ENCODE measurements at regions not wholly inside any gene's neighbourhood (a gene's known extent, or its start where the extent isn't known, plus 50 kb on each side); places are given as distances from the start of the nearest gene placed in this dataset.

- intact Hi-C loops (cut with micrococcal nuclease) = loop anchor here in 1 of 2 donors (10.0 kb wide), 1 partner anchor 986 kb away; no protein-coding TSS in a partner anchor
- H3K4me1 ChIP-seq (ENCODE audit: control insufficient read depth in 1 of 2, insufficient read depth in 2 of 2, low read length in 2 of 2) = peaks cover 14 to 19% of the 10 kb centered on the region in 2 donors
- no peaks in the 10 kb centered on the region for H3K9me3 ChIP-seq (replicated peaks in 1 of 2; ENCODE audit: control insufficient read depth in 1 of 2, insufficient read depth in 1 of 2, low read length in 2 of 2)
- no peak overlapping the region for H3K4me3 ChIP-seq (replicated peaks in 1 of 3; ENCODE audit: low read depth in 2 of 3, low read length in 3 of 3)
- H3K27ac Mint-ChIP-seq = no peak overlapping the region
- peaks cover 19% of the 10 kb centered on the region for H3K4me1 Mint-ChIP-seq
- no peaks in the 10 kb centered on the region for H3K36me3 ChIP-seq (replicated peaks in 1 of 2; ENCODE audit: control insufficient read depth in 1 of 2, insufficient read depth in 2 of 2, low read length in 2 of 2)
- no peak overlapping the region for H3K4me2 ChIP-seq (replicated peaks; ENCODE audit: extremely low read depth, low read length, poor library complexity, severe bottlenecking)
- H3K27me3 ChIP-seq (ENCODE audit: control insufficient read depth in 2 of 2, insufficient read depth in 2 of 2, low read length in 2 of 2) = no peaks in the 10 kb centered on the region
- WGBS (ENCODE audit: insufficient coverage) = no CpG with 5 or more reads among the region's 3 CpGs
- H3K9ac ChIP-seq (ENCODE audit: insufficient read depth, low read length, poor library complexity, severe bottlenecking) = no peak overlapping the region
- H3K79me2 ChIP-seq (ENCODE audit: insufficient read depth, low read length) = no peaks in the 10 kb centered on the region
- no peaks in the 10 kb centered on the region for H4K20me1 ChIP-seq (ENCODE audit: insufficient read depth, low read length)
- H3K4me3 Mint-ChIP-seq = no peak overlapping the region
- H3K27ac ChIP-seq (ENCODE audit: low read depth in 1 of 2, low read length in 2 of 2) = no peak overlapping the region
- DNase-seq = no peak
- peaks cover 0 to 9% (median 1%) of the 10 kb centered on the region in 3 donors for H3K27me3 Mint-ChIP-seq (ENCODE audit: low read depth in 3 of 3)
- H2AFZ ChIP-seq (ENCODE audit: insufficient read depth, low read depth, low read length, poor library complexity, severe bottlenecking) = no peak overlapping the region
- peaks cover 0 to 2% (median 0%) of the 10 kb centered on the region in 7 donors for H3K9me3 Mint-ChIP-seq
- TF ChIP-seq, protein P1, sequence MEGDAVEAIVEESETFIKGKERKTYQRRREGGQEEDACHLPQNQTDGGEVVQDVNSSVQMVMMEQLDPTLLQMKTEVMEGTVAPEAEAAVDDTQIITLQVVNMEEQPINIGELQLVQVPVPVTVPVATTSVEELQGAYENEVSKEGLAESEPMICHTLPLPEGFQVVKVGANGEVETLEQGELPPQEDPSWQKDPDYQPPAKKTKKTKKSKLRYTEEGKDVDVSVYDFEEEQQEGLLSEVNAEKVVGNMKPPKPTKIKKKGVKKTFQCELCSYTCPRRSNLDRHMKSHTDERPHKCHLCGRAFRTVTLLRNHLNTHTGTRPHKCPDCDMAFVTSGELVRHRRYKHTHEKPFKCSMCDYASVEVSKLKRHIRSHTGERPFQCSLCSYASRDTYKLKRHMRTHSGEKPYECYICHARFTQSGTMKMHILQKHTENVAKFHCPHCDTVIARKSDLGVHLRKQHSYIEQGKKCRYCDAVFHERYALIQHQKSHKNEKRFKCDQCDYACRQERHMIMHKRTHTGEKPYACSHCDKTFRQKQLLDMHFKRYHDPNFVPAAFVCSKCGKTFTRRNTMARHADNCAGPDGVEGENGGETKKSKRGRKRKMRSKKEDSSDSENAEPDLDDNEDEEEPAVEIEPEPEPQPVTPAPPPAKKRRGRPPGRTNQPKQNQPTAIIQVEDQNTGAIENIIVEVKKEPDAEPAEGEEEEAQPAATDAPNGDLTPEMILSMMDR (IDR thresholded peaks at IDR 0.05) = no peak
- no peaks in the 10 kb centered on the region for H3K36me3 Mint-ChIP-seq
Measured at GRCh38 chr10:30788307-30788706, 158.8 kb upstream of the LYZL2 start.

DNA sequence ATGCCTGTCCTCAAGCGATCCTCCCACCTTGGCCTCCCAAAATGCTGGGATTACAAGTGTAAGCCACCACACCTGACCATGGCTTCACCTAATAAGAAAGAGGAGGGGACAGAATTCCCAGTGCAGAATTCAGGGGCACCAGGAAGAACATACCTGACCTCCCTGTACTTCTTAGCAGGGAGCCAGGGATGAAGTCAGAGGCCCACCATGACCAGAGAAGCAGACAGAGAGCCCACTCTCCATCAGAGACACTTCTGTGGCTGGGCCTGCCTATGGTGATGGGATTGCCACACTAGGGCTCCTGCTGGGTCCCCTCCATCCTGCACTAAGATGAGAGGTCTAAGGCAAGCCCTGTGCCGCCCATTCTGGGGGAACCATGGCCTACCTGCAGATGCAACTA is 157.4 kb upstream of the LYZL2 start:
- no peaks in the 10 kb centered on the region for H3K9me3 ChIP-seq (replicated peaks in 1 of 2; ENCODE audit: control insufficient read depth in 1 of 2, insufficient read depth in 1 of 2, low read length in 2 of 2)
- H3K4me1 ChIP-seq (ENCODE audit: control insufficient read depth in 1 of 2, insufficient read depth in 2 of 2, low read length in 2 of 2) = peaks cover 24 to 31% of the 10 kb centered on the region in 2 donors
- H3K4me1 Mint-ChIP-seq = peaks cover 28% of the 10 kb centered on the region
- WGBS (ENCODE audit: insufficient coverage) = 80% methylated on average over 1 of the region's 2 CpGs
- H3K4me3 ChIP-seq (replicated peaks in 1 of 3; ENCODE audit: low read depth in 2 of 3, low read length in 3 of 3) = no peak overlapping the region
- H2AFZ ChIP-seq (ENCODE audit: insufficient read depth, low read depth, low read length, poor library complexity, severe bottlenecking) = no peak overlapping the region
- H3K27ac ChIP-seq (ENCODE audit: low read depth in 1 of 2, low read length in 2 of 2) = no peak overlapping the region
- no peaks in the 10 kb centered on the region for H3K9me3 Mint-ChIP-seq
- H3K27me3 Mint-ChIP-seq (ENCODE audit: low read depth in 3 of 3) = peaks cover 0 to 9% (median 0%) of the 10 kb centered on the region in 3 donors
- TF ChIP-seq, protein P1 (IDR thresholded peaks at IDR 0.05) = no peak
- H3K4me2 ChIP-seq (replicated peaks; ENCODE audit: extremely low read depth, low read length, poor library complexity, severe bottlenecking) = no peak overlapping the region
- no peak overlapping the region for H3K9ac ChIP-seq (ENCODE audit: insufficient read depth, low read length, poor library complexity, severe bottlenecking)
- H3K36me3 Mint-ChIP-seq = no peaks in the 10 kb centered on the region
- no peaks in the 10 kb centered on the region for H3K27me3 ChIP-seq (ENCODE audit: control insufficient read depth in 2 of 2, insufficient read depth in 2 of 2, low read length in 2 of 2)
- no peak overlapping the region for H3K27ac Mint-ChIP-seq
- H3K36me3 ChIP-seq (replicated peaks in 1 of 2; ENCODE audit: control insufficient read depth in 1 of 2, insufficient read depth in 2 of 2, low read length in 2 of 2) = no peaks in the 10 kb centered on the region
- no peak overlapping the region for H3K4me3 Mint-ChIP-seq
- H3K79me2 ChIP-seq (ENCODE audit: insufficient read depth, low read length) = no peaks in the 10 kb centered on the region
- no peaks in the 10 kb centered on the region for H4K20me1 ChIP-seq (ENCODE audit: insufficient read depth, low read length)
- no peak for DNase-seq
- intact Hi-C loops (cut with micrococcal nuclease) = loop anchor here in 1 of 2 donors (10.0 kb wide), 1 partner anchor 988 kb away; no protein-coding TSS in a partner anchor

Measured in CD14-positive monocyte (primary cell).